ENCODE measurements at regions not wholly inside any gene's neighbourhood (a gene's known extent, or its start where the extent isn't known, plus 50 kb on each side); places are given as distances from the start of the nearest gene placed in this dataset.

DNA sequence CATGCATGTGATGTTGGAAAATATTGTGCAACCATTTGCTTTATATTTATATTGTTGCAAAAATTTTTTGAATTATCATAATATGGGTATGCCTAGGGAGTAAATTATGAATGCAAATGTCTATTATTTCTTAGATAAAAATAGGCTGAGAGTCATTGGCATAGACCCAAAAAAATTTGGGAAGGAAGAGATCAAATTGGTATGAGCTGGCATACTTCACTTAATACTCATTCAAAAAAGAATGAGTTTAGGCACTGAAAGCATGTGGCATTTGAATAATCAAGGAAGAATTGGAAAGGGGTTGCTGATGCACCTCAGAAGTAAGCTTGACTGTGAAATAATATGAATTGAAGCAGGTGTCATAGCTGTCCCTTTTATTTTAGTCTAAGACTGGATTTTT lies 764.0 kb upstream of the DPPA4 start:
- no peaks in the 10 kb centered on the region; the same call in 1 of the 2 replicates for H3K4me1 ChIP-seq (ENCODE audit: insufficient read depth, low read length)
- H3K9me3 ChIP-seq (ENCODE audit: control insufficient read depth, low read depth, low read length): no peaks in the 10 kb centered on the region
- H3K27ac ChIP-seq (ENCODE audit: insufficient read length, low read depth, low read length): no peak overlapping the region
- no peak overlapping the region for H4K91ac ChIP-seq (ENCODE audit: insufficient read length, low read depth, low read length)
- H3K9ac ChIP-seq (ENCODE audit: extremely low read depth, insufficient read length, low read length): no peak overlapping the region
- H3K23ac ChIP-seq (ENCODE audit: insufficient read length, low read depth, low read length): no peak overlapping the region
- no peak overlapping the region for H2AK5ac ChIP-seq (ENCODE audit: insufficient read length, low read length)
- H2AFZ ChIP-seq (ENCODE audit: low read length): no peak overlapping the region
- TF ChIP-seq, protein P1, sequence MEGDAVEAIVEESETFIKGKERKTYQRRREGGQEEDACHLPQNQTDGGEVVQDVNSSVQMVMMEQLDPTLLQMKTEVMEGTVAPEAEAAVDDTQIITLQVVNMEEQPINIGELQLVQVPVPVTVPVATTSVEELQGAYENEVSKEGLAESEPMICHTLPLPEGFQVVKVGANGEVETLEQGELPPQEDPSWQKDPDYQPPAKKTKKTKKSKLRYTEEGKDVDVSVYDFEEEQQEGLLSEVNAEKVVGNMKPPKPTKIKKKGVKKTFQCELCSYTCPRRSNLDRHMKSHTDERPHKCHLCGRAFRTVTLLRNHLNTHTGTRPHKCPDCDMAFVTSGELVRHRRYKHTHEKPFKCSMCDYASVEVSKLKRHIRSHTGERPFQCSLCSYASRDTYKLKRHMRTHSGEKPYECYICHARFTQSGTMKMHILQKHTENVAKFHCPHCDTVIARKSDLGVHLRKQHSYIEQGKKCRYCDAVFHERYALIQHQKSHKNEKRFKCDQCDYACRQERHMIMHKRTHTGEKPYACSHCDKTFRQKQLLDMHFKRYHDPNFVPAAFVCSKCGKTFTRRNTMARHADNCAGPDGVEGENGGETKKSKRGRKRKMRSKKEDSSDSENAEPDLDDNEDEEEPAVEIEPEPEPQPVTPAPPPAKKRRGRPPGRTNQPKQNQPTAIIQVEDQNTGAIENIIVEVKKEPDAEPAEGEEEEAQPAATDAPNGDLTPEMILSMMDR (conservative IDR thresholded peaks at IDR 0.05): no peak
- H3K56ac ChIP-seq (ENCODE audit: insufficient read length, low read depth, low read length): no peak overlapping the region
- no peak overlapping the region for H3K4ac ChIP-seq (ENCODE audit: low read depth, low read length)
- DNase-seq: no peak
- H2BK120ac ChIP-seq (ENCODE audit: low read depth, low read length, poor library complexity, severe bottlenecking): no peak overlapping the region
- no peak overlapping the region for H2BK12ac ChIP-seq (ENCODE audit: insufficient read length, low read depth, low read length)
- no peaks in the 10 kb centered on the region for H3K79me1 ChIP-seq (ENCODE audit: insufficient read depth, low read depth, low read length, poor library complexity, severe bottlenecking)
- H3K27ac Mint-ChIP-seq: no peak overlapping the region
- H3K4me3 Mint-ChIP-seq: no peak overlapping the region
- H3T11ph ChIP-seq (ENCODE audit: low read length): no peak overlapping the region
- H3K36me3 Mint-ChIP-seq (ENCODE audit: insufficient read depth in 1 of 3, low read depth in 3 of 3): peaks cover 0 to 6% (median 3%) of the 10 kb centered on the region in 3 experiments; a peak in 3 of 7 replicates
- H3K9me3 Mint-ChIP-seq: peaks cover 3 to 7% of the 10 kb centered on the region in 2 experiments; a peak in 3 of 5 replicates
- no peak overlapping the region for H4K5ac ChIP-seq (ENCODE audit: insufficient read length, low read depth, low read length)
- no peaks in the 10 kb centered on the region for H3K79me2 ChIP-seq (ENCODE audit: insufficient read depth, low read length)
- H4K8ac ChIP-seq (replicated peaks; ENCODE audit: insufficient read length, low read depth, low read length): no peak overlapping the region
- H4K20me1 ChIP-seq (ENCODE audit: control insufficient read depth, insufficient read depth, insufficient read length): no peaks in the 10 kb centered on the region
- H3K18ac ChIP-seq (ENCODE audit: insufficient read length, low read depth, low read length): no peak overlapping the region
- H3K4me2 ChIP-seq (ENCODE audit: insufficient read depth, insufficient read length, low read length): no peak overlapping the region
- H3K23me2 ChIP-seq (ENCODE audit: insufficient read length, low read depth, low read length, poor library complexity, severe bottlenecking): no peaks in the 10 kb centered on the region
- no peak overlapping the region for H2BK15ac ChIP-seq (ENCODE audit: low read depth, low read length)
- no peak overlapping the region for H3K14ac ChIP-seq (ENCODE audit: insufficient read depth, low read length)
- H3K27me3 Mint-ChIP-seq (ENCODE audit: low read depth): no peaks in the 10 kb centered on the region
- H3K4me1 Mint-ChIP-seq: peaks cover 8% of the 10 kb centered on the region in 2 experiments; a peak in 3 of 4 replicates
- no peak overlapping the region for H2BK20ac ChIP-seq (ENCODE audit: low read depth, low read length, poor library complexity, severe bottlenecking)
- H3K27me3 ChIP-seq (ENCODE audit: insufficient read depth, low read length): no peaks in the 10 kb centered on the region
- H2BK5ac ChIP-seq (ENCODE audit: insufficient read length, low read length): no peak overlapping the region

Data from H9 (cell line).